CD4-positive, alpha-beta T cell treated with Interferon gamma for 1 hour (primary cell): ENCODE measurements at regions not wholly inside any gene's neighbourhood (a gene's known extent, or its start where the extent isn't known, plus 50 kb on each side); places are given as distances from the start of the nearest gene placed in this dataset.

Source experiments
- DNase-seq: peaks from one replicate; pipeline ENCODE4 v3.0.0-alpha.2; 2020

- no peak for DNase-seq
Measured at GRCh38 chr13:107223867-107224266, 655.9 kb upstream of the ARGLU1 start.

DNA sequence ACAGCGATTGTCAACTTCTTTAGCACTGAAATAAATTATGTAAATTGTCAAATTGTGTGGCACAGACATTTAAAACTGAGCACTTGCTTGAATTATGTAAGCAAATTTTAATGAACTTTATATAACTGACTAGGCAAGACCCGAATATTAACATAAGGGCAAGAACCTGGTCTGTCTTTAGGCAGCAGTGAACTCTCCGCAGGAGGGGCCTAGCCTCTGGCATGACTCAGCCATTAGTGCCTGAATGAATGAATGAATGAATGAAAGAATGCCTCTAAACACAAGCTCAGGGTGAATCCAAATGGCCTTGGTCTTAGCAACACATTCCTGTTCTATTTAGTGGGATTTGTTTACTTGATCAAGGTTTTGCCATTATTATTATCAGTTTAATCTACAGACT lies 654.7 kb upstream of the ARGLU1 start:
- DNase-seq: no peak

- DNase-seq: no peak
Measured at GRCh38 chr13:107220245-107220644, 652.3 kb upstream of the ARGLU1 start.

GRCh38 chr13:107217251-107217650 lies 649.3 kb upstream of the ARGLU1 start:
- DNase-seq: no peak

DNA sequence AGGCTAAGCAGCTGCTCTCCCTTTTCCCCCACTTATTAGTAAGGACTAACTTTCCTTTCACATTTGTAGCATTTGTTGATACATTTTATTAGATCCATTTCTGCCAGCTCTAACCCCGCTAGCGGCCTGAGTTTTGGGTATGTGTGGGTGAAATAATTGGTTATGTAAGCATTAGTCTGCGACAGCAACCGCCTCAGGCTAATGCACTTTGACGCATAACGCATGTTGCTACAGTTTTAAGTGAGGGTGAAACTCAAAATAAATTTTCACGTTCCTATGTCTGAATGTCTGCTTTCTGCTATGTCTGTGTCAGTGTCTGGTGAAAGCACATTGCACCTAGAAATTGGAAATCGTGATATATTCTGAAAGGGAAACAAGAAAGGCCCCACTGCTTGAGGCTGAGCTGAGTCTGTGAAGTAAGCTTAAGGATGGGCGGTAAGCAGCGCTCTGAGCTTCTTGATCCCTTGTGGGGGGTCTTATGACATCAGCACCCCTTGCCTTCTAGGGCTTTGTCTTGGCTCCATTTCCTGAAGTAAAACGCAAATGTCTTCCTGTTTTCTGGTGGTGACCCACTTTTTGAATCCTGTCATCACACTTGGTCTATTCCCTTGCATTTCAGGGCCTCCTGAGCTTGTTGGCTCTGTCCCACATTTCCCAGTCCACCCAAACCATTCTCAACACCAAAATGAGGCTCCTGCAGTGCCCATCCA lies 648.3 kb upstream of the ARGLU1 start:
- DNase-seq: no peak

DNA sequence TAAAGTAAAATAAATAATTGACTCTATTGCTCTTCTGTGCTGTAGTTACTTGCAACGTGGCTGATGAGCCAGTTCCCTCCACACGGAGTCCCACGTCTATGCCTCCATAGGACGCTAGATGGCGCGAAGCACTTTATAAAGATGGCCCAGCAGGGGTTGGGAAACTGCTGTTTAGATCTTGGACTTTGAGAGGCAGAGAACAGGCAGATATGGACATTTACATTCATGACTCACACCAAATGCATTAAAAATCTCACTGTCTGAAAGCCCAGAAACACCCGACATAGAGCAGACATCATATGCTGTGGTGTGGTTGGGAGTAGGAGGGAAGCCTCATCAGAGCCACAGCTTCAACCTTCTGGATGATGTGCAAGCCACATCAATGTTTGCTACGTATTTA lies 643.1 kb upstream of the ARGLU1 start:
- DNase-seq: no peak

DNA sequence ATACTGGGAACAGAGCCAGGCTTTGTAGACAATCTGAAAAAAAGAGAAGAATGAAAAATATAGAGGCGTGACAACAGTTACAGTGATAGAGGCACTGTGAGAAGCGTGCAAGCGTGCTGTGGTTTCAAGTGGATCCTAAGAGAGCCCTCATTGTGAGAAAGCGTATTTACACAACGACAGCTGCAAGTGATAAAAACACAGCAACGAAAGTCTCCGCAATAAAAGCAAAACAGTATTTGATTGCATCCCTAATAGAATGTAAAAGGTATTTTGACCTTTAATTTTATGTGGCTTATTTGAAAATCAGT lies 642.7 kb upstream of the ARGLU1 start:
- DNase-seq: no peak

DNA sequence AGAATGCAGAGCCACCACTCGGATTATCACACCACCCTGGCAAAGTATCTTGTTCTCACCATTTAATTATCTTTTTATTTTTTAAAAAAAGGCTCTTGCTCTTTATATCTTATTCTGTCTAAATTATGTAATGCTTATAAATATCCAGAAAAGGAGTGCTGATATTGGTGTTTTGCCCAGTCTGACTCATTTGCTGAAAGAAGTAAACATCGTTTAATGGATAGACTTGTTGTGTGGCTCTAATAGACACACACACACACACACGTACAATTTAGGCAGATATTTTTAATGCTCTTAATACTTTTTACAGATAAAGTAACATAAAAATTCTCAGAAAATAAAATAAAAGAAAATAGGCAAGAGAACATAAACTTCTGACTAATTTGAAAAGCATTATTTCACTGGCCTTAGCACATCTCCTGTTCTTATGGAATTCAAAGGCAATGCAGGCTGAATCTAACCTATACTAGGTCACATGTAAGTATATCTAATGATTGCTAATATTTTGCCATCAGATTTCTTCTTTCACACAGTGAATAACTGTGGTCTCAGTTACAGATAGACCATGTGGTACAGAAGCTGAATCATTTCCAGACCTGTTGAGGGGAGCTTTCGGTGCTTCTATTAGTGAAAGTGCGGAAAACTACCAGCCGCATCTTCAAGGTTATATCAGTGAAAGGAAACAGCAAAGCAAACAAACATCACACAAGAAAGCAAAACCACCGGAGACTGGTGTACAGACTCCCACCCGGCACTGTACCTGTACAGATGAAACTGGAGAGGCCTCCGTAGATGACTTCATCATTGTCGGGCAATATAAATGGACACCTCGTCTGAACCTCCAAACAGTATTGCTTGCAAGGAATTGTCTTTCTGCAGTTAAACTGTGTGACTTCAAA lies 642.1 kb upstream of the ARGLU1 start:
- DNase-seq: no peak

GRCh38 chr13:107208889-107209288 lies 641.0 kb upstream of the ARGLU1 start:
- DNase-seq: no peak

GRCh38 chr13:107205318-107206104 lies 637.6 kb upstream of the ARGLU1 start:
- no peak for DNase-seq

- DNase-seq: no peak
Measured at GRCh38 chr13:107203146-107203847, 635.4 kb upstream of the ARGLU1 start.

DNA sequence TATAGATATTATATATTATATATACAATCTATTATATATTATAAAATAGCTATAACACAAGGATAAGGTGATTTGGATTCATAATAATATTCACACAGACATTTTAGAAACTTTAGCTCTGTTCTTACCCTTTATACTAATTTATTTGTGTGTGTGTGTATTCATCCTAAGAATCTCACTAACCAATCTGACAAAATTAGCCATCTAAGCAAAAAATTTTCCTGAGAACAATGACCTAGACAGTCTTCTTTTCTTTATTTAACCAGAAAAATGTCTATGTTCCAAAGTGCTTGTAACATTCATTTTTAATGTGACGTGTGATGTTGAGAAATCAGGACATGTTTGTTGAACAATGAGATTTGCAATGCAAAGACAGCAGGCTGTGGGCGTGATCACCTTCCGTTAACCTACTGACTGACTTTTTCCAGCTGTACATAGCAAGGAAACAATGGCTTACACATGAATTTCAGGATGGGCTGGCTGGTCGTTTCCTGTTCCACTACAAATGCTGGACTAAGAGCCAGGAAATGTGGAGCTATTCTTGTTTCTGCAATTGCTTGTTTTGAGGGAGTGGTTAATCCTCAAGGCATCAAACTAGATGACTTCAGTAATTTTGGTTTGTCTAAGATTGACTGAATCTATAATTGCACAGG lies 634.6 kb upstream of the ARGLU1 start:
- DNase-seq: no peak

DNA sequence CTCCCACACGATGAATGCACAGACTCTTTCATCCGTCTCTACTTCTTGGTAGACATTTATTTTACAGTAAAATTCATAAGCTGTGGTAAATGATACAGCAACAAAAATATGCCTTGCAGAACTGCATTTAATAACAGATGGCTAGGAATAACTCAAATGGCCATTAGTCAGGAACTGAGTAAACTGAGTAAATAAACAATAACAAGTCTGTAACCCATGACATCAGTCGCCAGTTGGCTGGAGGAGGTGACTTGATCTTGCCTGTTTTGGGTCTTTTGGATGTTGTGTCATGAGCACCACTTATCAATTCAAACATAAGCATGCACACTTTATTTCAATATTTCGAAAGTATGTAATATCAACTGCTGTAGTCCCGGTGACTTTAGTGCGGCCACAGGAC lies 632.6 kb upstream of the ARGLU1 start:
- no peak for DNase-seq

DNA sequence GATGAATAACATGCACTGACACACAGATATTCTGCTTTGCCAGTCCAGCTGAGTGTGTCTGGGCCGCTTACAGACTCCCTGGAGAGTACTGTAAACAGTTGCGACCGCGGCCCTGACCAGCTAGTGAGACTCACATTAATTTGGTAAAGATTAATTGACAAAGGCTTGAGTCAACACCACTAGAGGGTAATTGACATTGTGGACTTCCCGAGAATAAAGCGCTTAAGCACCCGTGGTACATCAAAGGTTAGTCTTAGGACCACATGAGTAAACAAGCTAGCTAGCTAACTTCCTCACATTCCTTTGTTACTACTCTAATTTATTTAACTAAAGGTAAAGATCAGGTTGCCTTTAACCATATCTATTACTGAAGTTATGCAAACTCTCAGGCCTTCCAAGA lies 624.4 kb upstream of the ARGLU1 start:
- DNase-seq: no peak

DNA sequence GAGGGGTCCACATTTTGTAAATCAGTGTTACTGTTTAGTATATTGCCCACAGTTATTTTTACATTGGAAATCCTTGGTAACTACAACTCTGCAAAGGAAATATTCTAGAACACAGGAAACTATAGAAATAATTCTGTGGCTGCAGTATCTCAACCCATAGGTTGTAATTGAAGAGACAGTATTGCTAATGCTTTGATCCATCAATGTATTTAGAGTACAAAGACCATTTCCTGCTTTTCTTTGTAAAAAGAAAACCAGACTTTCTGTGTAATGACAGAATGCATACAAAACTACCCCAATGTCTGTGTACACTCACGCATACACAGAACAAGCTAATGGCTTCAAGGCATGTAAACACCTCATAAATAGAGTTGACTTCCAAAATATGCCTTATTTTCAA lies 622.1 kb upstream of the ARGLU1 start:
- DNase-seq: no peak

DNA sequence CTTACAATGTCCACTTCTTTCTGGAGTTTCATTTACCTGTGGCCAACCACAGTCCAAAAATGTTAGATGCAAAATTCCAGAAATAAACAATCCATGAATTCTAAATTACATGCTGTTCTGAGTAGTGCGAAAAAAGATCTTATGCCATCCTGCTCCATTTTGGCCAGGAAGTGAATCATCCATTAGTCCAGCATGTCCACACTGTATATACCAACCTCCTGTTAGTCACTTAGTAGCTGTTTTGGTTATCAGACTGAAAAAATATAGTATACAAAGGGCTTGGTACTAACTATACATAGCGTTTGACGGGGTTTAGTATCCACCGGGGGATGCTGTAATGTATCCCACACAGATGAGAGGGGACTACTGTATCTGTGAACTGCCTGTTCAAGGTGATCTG lies 618.0 kb upstream of the ARGLU1 start:
- DNase-seq: no peak

DNA sequence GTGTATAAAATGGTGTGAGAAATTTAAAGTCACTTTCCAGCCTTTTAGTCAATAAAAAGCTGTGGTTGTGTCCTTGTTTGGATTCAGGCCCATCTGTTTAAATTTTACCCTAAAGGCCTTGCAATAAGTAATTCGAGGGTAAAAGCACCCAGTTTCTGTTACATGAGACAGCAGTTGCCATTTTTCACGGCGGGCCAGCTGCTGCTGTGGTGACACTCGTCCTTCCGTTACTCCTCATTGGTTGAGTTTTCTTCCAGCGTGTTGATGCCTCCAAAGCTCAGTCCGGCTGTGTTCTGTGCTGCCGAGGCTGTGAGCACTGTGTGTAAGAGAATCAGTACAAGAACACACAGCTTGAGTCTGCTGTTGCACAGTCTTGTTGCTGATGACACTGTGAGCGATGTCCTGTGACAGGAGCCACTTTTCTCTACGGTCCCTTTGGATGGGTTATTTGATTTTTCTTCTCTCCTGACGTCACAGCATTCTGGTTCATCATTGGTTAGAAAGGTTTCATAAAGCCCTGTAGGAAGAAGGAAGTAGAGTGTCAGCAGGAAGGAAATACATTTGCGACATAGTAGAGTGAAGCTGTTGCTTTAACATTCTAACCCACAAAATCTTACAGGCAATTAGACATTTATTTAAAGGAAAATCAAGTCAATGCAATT lies 602.5 kb upstream of the ARGLU1 start:
- no peak for DNase-seq

DNA sequence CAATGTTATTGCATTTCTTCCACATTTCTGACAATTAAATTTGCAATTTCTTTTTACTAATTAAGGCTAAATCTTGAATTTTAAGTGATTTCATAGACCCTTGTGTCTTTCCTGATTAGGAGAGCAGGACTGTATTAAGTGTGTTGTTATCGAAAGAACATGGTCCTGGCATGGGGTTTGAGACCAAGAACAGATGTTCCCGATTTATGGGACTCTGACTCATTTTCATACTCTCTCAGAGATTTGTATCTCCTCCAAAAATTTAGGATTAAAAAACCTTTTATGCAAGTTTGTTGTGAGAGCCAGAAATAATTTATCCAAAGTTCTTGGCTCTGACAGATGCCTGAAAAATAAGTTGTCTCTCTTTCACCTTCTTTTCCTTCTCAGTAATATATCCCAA lies 589.3 kb upstream of the ARGLU1 start:
- DNase-seq: no peak

- no peak for DNase-seq
Measured at GRCh38 chr13:107144432-107144831, 576.5 kb upstream of the ARGLU1 start.

- DNase-seq: no peak
Measured at GRCh38 chr13:107141767-107142166, 573.8 kb upstream of the ARGLU1 start.

DNA sequence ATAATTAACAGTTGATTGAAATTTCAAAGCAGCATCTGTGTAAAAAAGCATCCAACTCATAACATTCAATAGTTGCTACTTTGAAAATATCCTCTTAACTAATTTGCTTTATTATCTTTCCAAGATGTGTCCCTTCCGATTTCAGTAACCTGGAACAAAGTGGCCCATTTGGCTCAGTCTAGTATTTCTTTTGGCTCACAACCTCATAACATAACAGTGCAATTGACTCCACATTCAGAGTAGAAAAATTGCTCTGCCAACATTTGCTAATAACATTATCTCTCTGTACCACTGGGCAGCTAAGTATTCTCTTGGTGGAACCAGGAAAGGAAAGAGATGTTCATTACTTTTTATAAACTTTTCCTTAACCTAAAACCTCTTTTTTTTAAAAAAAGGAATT lies 571.1 kb upstream of the ARGLU1 start:
- no peak for DNase-seq

GRCh38 chr13:107138486-107138885 lies 570.5 kb upstream of the ARGLU1 start:
- no peak for DNase-seq
